GM12878 (cell line): ENCODE measurements at regions not wholly inside any gene's neighbourhood (a gene's known extent, or its start where the extent isn't known, plus 50 kb on each side); places are given as distances from the start of the nearest gene placed in this dataset.

Experiments used
- ATAC-seq: fragments of 200-7000 bp; cut with Tn5 transposase; 3 replicates; pipeline ENCODE4 v1.9.1; 2020; ENCODE audit warnings: mild to moderate bottlenecking, moderate library complexity
- BruUV-seq: library from RNA; stranded (reverse); fragments of 400-500 nt; replicated peaks from 2 replicates; lab custom pipeline; 2021; lab: Mats Ljungman, UMichigan
- CTCF ChIA-PET: fragments of 300-600 bp; sonication (Branson Sonifier 250); formaldehyde crosslinking; extraction: SDS; loops from one replicate; lab custom pipeline; 2021; ENCODE audit warnings: inconsistent platforms; lab: Yijun Ruan, JAX
- POLR2A ChIA-PET: fragments of 350-600 bp; formaldehyde crosslinking; extraction: SDS; loops from one replicate; lab custom pipeline; 2021; ENCODE audit warnings: inconsistent platforms; lab: Charles Lee
- RAD21 ChIA-PET: fragments of 300-600 bp; sonication (Branson Sonifier 250); formaldehyde crosslinking; loops from one replicate; lab custom pipeline; 2023; ENCODE audit warnings: antibody characterized with exemption; ENCODE audit not compliant: unreplicated experiment; lab: Charles Lee
- SMC1A ChIA-PET: fragments of 300-600 bp; sonication (Branson Sonifier 250); formaldehyde crosslinking; loops from one replicate; lab custom pipeline; 2023; ENCODE audit not compliant: unreplicated experiment, uncharacterized antibody; lab: Charles Lee
- DNase-seq: peaks from one replicate; pipeline ENCODE4 v3.0.0-alpha.2; 2011; ENCODE audit warnings: low read depth, low spot score
- FAIRE-seq: peaks from 3 replicates; lab custom pipeline; 2011; peaks lifted over from hg19 to GRCh38; lab: Jason Lieb, UNC
- H2AFZ ChIP-seq: 2 replicates; pipeline ENCODE4 v1.6.0; 2011; ENCODE audit warnings: low read depth, low read length, control low read depth; ENCODE audit not compliant: control insufficient read depth
- H3K27ac ChIP-seq: 2 replicates; pipeline ENCODE4 v1.5.1; 2011; ENCODE audit warnings: control low read depth; ENCODE audit not compliant: control insufficient read depth, insufficient read depth
- H3K27me3 ChIP-seq, 2 experiments: replicated peaks in 1 of 2; 2 replicates each; pipeline versions ENCODE4 v1.6.0 to v1.6.1; 2011; ENCODE audit warnings: low read length in 1 of 2; ENCODE audit not compliant: control insufficient read depth in 2 of 2, insufficient read depth in 2 of 2
- H3K36me3 ChIP-seq, 2 experiments: 2 replicates each; pipeline ENCODE4 v1.5.1; 2011; ENCODE audit warnings: low read length in 1 of 2; ENCODE audit not compliant: control insufficient read depth in 2 of 2, insufficient read depth in 2 of 2
- H3K4me1 ChIP-seq: 2 replicates; pipeline ENCODE4 v1.6.1; 2011; ENCODE audit warnings: mild to moderate bottlenecking, low read length, moderate library complexity, mixed read lengths; ENCODE audit not compliant: control insufficient read depth, insufficient read depth
- H3K4me2 ChIP-seq: 2 replicates; pipeline ENCODE4 v1.6.0; 2011; ENCODE audit warnings: control low read depth; ENCODE audit not compliant: control insufficient read depth, insufficient read depth
- H3K4me3 ChIP-seq: fragments of 200-600 bp; sonication (generic); 2 replicates; pipeline ENCODE4 v1.5.1; 2016
- H3K79me2 ChIP-seq: 2 replicates; pipeline ENCODE4 v1.6.0; 2011; ENCODE audit warnings: low read length; ENCODE audit not compliant: control insufficient read depth, insufficient read depth
- H3K9ac ChIP-seq: 2 replicates; pipeline ENCODE4 v1.8.0; 2011; ENCODE audit warnings: low read length, control low read depth, mixed read lengths; ENCODE audit not compliant: control insufficient read depth, insufficient read depth
- H3K9me3 ChIP-seq: replicated peaks from 3 replicates; pipeline ENCODE4 v1.5.1; 2011; ENCODE audit warnings: mild to moderate bottlenecking, low read length; ENCODE audit not compliant: control insufficient read depth, insufficient read depth
- H4K20me1 ChIP-seq: 2 replicates; pipeline ENCODE4 v1.6.0; 2011; ENCODE audit not compliant: control insufficient read depth, insufficient read depth
- ATF2 ChIP-seq: IDR thresholded peaks from 2 replicates; pipeline ENCODE4 v1.6.1; 2012; ENCODE audit warnings: low read length, inconsistent platforms
- BMI1 ChIP-seq: fragments of 450-650 bp; IDR thresholded peaks from 2 replicates; pipeline ENCODE4 v1.6.1; 2016; ENCODE audit warnings: mild to moderate bottlenecking, moderate library complexity, borderline replicate concordance
- FOS ChIP-seq: IDR thresholded peaks from 3 replicates; pipeline ENCODE4 v1.6.1; 2011; ENCODE audit warnings: borderline replicate concordance; ENCODE audit not compliant: insufficient read length; ENCODE audit errors: extremely low read depth
- MXI1 ChIP-seq: fragments of 150-350 bp; IDR thresholded peaks from 2 replicates; pipeline ENCODE4 v1.6.1; 2011; ENCODE audit warnings: low read depth, mild to moderate bottlenecking, inconsistent platforms, low read length, improper control_type of control experiment
- MYB ChIP-seq: fragments of 150-350 bp; IDR thresholded peaks from 2 replicates; pipeline ENCODE4 v1.6.1; 2014; ENCODE audit warnings: mild to moderate bottlenecking, low read depth, low read length, borderline replicate concordance
- NFIC ChIP-seq: IDR thresholded peaks from 2 replicates; pipeline ENCODE4 v1.6.1; 2012; ENCODE audit warnings: low read depth, mild to moderate bottlenecking, inconsistent platforms, low read length, moderate library complexity
- RUNX3 ChIP-seq: IDR thresholded peaks from 2 replicates; pipeline ENCODE4 v1.6.1; 2012; ENCODE audit warnings: low read length, inconsistent platforms
- SUPT20H ChIP-seq: IDR thresholded peaks from 2 replicates; pipeline ENCODE4 v1.6.1; 2011; ENCODE audit warnings: low read depth, mild to moderate bottlenecking, low read length, moderate library complexity, borderline replicate concordance; ENCODE audit not compliant: control insufficient read depth
- TAF1 ChIP-seq: IDR thresholded peaks from 2 replicates; pipeline ENCODE4 v1.6.1; 2011; ENCODE audit warnings: mild to moderate bottlenecking, low read depth, low read length, borderline replicate concordance
- TCF12 ChIP-seq: IDR thresholded peaks from 2 replicates; pipeline ENCODE4 v1.6.1; 2011; ENCODE audit warnings: low read depth, mild to moderate bottlenecking, low read length
- ZBTB4 ChIP-seq: fragments of 450-650 bp; formaldehyde crosslinking; IDR thresholded peaks from 2 replicates; pipeline ENCODE4 v1.4.0; 2022; ENCODE audit warnings: mild to moderate bottlenecking, moderate library complexity
- ZBTB40 ChIP-seq: fragments of 450-650 bp; IDR thresholded peaks from 2 replicates; pipeline ENCODE4 v1.6.1; 2016; ENCODE audit warnings: mild to moderate bottlenecking, moderate library complexity, borderline replicate concordance
- ZNF274 ChIP-seq: IDR thresholded peaks from one replicate; pipeline ENCODE4 v1.8.0; 2011; ENCODE audit not compliant: insufficient read length, insufficient read depth
- WGBS: methylation state at CpG from one replicate; pipeline ENCODE4 v1.1.6; 2016; ENCODE audit warnings: low lambda C conversion rate; ENCODE audit not compliant: insufficient replicate concordance, insufficient coverage; ENCODE audit errors: missing lambda C conversion rate; 5-methylcytosine and 5-hydroxymethylcytosine counted together
- in situ Hi-C: fragments of 300-500 bp; cut with MboI; formaldehyde crosslinking; loops from 9 replicates; pipeline ENCODE4 v1.14.3; 2018; ENCODE audit warnings: mixed read lengths
- intact Hi-C: fragments of 100-400 bp; cut with micrococcal nuclease; formaldehyde crosslinking; loops from one replicate; pipeline ENCODE4 v1.14.2; 2022; ENCODE audit not compliant: unreplicated experiment

GRCh38 chr14:101217080-101217463 lies 313.6 kb upstream of the RTL1 start (continued):
- TF ChIP-seq ZBTB4 (CRISPR knock-in tag) (no peak), MYB (no peak)

- Histone ChIP-seq H2AFZ (no peak overlapping the region), H3K4me2 (no peak overlapping the region), H3K9me3 (no peaks in the 10 kb centered on the region; the same call in 2 of the 3 replicates), H4K20me1 (no peaks in the 10 kb centered on the region), H3K4me1 (no peaks in the 10 kb centered on the region), H3K36me3 (no peaks in the 10 kb centered on the region), H3K27me3 (no peaks in the 10 kb centered on the region), H3K9ac (no peak overlapping the region), H3K4me3 (no peak overlapping the region), H3K27ac (no peak overlapping the region), H3K79me2 (no peaks in the 10 kb centered on the region)
- DNase-seq (no peak), FAIRE-seq (no peak), ATAC-seq (no peak)
- WGBS, result 37% methylated on average over 14 of the region's 14 CpGs
- BruUV-seq, result no TSS peak
- no peak for TF ChIP-seq RUNX3
- TF ChIP-seq FOS, result no peak
- no peak for TF ChIP-seq TCF12
- no peak for TF ChIP-seq MXI1
- TF ChIP-seq ZBTB40, result no peak
- TF ChIP-seq ZNF274, result no peak
- no peak for TF ChIP-seq SUPT20H
- no peak for TF ChIP-seq TAF1
- no peak for TF ChIP-seq ATF2
- TF ChIP-seq NFIC, result no peak
- no peak for TF ChIP-seq BMI1
- ChIA-PET POLR2A (no interaction called here), CTCF (no interaction called here), SMC1A (no interaction called here), RAD21 (no interaction called here)
- intact Hi-C loops (no loop called here), in situ Hi-C loops (no loop called here)
Observed at GRCh38 chr14:101217616-101218371, 314.3 kb upstream of the RTL1 start.
